HS-5 (cell line): ENCODE measurements at regions not wholly inside any gene's neighbourhood (a gene's known extent, or its start where the extent isn't known, plus 50 kb on each side); places are given as distances from the start of the nearest gene placed in this dataset.
A peak's percentile ranks its signal among the peaks of the same experiment; 100 is the strongest.

ENCODE experiments used
- DNase-seq: peaks from one replicate; pipeline ENCODE4 v3.0.0-alpha.2; 2012; ENCODE audit warnings: low read depth

DNA sequence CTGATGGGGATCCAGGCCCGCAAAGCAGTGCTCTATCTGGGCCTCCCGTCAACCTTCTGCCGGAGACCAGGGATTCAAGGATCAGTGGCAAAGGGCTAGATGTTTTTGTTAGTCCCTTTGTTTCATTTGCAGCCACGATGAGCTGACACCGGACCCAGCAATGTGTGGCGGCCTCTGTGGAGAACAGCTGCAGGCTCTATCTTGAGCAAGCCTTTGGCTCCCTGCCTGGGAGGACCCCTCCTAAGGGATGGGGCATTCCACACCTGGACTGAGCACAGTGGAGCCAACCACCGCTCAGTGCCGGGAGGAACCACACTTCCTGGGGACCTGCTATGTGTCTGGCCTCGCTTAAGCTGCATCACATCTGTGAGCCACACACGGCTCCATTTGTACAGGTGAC is 215.8 kb downstream of the RBFOX3 start:
- no peak for DNase-seq

DNA sequence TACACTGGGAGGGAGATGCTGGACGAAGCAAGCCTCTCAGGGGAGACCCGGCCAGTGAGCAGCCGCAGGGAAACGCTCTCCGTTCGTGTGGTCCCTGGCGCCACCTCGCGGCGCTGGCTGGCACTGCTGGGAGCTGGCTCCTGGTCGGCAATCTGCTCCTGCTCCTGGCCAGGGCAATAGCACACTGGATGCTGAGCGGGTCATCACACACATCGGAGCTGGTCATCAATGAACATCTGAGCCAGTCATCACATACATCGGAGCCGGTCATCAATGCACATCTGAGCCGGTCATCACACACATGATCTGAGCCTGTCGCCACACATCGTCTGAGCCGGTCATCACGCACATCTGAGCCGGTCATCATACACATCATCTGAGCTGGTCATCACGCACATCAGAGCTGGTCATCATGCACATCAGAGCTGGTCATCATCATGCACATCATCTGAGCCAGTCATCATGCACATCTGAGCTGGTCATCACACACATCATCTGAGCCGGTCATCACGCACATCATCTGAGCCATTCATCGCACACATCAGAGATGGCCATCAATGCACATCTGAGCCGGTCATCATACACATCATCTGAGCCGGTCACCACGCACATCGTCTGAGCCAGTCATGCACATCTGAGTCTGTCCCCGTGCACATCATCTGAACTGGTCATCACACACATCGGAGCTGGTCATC is 217.3 kb downstream of the RBFOX3 start:
- DNase-seq, result peak; percentile 20

DNA sequence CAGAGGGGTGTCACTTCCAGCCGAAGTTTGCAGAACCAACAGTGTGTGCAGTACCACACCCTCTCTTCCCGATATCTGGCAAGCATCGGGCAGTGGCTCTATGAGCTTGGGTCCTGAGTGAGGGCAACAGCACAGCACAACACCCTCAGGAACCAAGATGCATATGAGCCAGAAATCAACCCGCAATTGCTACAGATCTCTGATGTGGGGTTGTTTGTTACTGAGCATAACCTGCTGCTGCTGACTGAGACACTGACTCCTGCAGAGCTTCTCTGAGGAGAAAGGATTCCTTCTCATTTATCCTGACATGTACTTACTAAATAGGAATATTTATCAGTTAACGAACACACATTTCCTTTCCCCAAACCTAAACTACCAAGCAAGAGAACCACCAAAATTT is 218.3 kb downstream of the RBFOX3 start:
- DNase-seq, result no peak

DNA sequence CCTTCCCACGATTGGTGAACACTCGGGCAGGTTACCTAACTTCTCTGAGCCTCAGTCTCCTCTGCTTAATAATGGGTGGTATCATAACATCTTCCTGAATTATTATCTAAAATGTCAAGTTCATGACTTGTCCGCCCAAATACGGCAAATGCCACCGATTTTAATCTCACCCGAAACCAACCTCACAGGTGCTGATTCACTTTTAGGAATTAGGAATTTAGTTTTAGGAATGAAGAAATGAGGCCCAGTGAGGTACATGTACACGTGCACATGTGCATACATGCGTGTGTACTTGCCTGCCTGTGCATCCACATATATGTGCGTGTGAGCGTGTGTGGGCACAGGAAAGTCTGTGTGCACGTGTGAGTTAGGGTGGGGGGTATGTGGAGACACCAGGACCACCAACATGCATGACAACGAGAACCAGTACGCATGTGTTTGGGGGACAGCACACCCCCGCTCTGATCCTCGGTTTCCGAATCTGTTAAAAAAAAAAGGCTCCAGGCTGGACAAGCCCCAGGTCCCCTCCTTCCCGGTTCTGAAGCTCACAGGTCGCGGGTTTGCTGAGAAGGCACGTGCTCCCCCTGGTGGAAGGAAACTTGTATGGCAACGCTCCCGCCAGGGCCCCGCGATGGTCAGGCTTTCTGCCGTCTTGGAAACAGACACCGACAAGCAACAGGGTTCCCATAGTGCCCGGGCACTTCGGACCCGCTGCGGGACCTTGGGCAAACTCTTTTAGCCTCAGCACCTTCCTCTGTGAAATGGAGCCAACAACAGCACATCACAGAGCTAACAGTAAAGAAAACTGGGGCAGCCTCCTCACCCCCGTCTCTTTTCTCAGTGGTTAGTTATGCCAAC is 219.2 kb downstream of the RBFOX3 start:
- DNase-seq, result peak; percentile 35

DNA sequence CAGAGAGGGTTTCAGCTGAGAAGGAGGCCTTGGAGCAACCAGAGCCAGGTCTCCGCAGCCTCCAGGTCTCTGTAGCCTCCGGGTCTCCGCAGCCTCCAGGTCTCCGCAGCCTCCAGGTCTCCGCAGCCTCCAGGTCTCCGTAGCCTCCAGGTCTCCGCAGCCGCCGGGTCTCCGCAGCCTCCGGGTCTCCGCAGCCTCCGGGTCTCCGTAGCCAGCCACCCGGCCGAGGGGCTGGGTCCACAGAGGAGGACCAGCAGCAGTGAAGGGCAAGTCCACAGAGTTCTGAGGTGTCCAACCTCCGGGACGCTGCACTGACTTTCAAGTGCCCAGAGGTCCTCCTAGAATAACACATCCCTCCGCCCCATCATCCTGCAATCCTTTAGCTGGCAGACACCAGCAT is 221.0 kb downstream of the RBFOX3 start:
- no peak for DNase-seq

DNA sequence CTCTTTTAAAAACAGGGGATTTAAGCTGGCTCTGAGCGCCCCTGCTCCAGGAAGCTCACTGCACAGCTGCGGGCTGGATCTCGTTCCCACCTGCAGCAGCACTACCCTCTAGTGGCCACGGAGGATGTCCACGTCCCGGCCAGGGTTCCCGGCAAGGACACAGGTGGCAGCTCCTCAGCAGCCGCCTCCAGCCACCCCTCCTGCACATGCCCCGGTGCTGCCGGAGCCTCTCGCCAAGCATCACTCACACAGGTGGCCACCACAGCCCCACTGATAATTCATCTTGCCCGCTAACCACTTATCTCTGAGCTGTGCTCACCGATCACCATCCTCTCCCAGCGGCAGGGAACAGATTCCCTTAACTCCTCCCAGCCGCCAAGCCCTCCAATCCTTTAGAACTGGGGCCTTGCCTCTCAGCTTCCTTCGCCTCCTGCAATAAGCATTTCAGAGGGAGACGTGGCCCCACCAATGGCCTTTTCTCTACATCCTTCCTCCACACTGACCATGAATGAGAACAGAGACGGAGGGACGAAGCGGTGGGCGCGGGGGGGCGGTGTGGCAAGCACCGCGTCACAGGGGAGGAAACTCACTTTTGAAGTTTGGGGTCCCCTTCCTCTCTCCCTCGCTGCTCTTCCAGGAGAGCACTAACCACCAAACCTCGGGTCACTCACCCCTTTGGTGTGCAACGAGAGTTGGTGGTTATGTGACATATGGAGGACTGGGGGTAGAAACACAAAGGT is 222.1 kb downstream of the RBFOX3 start:
- no peak for DNase-seq

DNA sequence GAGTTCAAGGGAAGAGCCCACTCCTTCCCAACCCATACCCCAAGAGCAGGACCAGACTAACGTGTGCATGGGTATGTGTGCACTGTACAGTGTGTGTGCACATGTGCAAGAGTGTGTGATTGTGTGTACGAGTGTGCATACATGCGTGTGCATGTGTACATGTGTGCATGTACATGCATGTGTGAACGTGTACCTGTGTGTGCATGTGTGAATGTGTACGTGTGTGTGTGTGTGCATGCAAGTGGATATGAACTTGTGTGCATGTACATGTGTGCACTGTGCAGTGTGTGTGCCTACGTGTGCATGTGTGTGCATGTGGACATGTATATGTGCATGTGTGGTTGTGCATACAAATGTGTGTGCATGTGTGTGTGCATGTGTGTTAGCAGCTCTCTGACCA is 223.1 kb downstream of the RBFOX3 start:
- no peak for DNase-seq

DNA sequence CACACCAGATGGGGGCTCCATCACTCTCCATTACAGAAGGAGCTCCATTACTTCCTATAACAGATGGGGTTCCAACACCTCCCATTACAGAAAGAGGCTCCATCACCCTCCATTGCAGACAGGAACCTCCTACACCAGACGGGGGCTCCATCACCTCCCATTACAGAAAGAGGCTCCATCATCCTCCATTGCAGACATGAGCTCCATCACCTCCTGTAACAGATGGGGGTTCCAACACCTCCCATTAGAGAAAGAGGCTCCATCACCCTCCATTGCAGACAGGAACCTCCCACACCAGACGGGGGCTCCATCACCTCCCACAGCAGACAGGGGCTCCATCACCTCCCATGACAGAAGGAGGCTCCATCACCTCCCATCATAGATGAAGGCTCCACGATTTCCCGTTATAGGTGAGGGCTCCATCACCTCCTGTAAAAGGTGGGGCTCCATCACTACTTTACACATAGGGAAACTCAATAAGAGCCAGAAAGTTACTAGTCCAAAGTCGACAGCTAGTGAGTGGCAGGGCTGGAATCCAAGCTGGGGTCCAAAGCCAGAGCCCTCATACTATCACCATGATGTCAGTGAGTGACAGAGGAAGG is 224.8 kb downstream of the RBFOX3 start:
- DNase-seq, result no peak

DNA sequence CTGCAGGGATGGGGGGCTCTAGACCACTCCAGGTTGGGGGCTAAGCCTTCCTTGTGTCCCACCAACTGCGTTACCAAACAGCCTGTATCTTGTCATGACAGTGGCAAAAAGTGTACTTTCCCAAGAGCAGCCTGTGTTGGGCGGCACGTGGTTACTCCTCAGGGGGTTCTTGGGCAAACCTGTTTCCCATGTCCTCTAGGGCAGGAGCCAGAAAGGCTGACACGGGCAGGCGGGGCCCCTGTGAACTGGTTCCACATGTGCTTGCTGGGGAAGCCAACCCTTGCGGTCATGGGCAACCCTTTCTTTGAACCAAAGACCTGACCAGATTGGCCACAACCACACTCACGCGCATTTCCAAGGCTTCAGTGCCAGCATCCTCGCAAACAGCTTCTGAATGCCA is 228.5 kb downstream of the RBFOX3 start:
- DNase-seq, result no peak

DNA sequence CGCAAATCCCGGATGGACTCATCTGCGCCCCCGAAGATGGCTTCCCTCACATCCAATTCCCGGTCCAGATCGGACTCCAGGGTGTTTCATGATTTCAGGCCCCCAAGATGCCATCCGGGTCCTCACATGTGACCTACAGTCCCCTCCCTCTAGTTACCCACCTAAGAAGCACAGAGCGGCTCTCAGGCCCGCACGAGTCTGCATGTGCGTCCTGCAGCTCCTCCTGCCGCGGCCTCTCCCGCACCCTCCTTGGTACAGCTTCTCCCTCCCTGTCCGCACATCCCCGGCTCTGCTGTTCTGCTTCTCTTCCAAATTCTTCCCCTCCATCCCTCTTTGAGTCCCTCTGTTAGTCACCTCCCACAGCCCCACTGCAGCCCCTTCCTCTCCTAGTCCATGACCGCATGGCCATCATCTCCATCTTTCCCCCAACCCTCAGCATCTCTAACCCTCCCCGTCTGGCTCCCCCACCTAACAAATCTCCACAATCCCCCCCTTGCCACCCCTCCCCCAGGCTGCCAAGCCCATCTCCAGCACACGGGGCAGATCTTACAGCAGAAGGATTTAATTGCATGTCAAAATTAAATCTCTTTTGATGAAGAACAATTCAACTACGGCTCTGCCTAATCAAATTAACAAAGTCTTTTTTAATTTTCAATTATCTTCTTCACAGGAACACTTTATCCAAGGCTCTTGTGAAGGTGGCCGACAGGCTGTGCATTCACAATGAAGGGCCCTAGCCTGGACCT is 231.0 kb downstream of the RBFOX3 start:
- no peak for DNase-seq

DNA sequence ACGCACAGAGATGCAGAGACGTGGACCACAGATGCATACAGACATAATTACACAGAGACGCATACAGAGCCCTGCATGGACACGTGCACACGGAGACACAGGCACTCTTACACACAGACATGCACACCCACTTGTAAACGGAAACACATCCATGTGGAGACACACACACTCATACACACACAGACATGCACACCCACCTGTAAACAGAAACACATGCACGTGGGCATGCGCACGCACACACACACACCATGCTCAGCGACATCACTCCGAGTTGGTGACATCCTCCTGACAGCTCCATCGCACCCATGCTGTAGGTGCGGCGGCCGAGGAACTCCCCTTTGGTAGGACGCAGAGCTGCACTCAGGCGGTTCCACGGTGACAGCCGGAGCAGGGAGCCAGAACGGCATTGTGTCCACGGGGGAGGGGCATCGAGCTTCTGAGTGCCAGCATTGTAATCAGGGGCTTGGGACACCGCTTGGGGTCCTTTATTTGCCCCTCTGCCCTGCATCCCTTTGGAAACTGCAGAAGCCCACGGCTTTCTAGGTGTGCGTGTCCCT is 233.5 kb downstream of the RBFOX3 start:
- no peak for DNase-seq

DNA sequence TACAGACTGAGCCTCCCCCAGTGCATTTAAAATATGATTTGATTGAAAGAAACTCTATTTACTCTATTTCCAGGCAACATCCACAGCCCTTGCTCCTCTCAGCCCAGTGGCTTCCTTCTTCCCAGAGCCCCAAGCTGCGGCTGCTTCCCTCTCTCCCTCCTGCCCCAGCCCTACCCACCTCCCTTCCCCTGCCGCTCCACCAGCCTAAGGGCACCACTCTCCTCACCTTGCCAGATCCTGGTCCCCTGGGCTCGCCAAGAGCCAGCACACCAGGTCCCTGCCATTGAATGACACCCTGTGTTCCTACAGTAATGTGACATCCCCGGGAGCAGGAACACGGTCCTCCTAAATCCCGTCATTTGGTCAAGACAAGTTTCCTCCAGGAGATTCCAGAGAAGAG is 236.0 kb downstream of the RBFOX3 start:
- no peak for DNase-seq

DNA sequence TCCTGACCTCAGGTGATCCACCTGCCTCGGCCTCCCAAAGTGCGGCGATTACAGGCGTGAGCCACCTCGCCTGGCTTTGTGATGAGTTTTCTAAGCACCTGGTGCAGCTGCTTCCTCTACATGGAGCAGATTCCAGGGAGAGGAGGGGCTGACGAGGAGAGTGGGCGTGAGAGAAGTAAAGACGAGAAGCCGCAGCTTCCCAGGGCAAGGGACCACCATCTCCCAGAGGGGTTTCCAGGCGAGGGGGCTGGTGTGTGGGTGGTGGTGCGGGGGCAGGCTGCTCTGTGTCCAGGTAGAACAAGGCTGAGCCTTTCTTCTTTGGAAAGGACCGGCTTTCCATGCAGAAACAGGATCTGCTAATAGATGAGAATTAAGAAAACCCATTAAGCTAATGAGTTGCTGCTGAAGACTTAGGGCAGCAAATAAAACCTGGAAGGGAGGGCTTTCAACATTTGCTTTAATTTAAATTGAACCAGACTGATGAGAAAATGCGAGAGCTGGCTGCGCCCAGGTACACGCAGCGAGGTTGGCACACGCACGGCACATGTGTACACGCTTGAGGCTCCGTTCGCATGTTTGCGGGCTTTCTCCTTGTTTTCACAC is 236.7 kb downstream of the RBFOX3 start:
- DNase-seq, result no peak

DNA sequence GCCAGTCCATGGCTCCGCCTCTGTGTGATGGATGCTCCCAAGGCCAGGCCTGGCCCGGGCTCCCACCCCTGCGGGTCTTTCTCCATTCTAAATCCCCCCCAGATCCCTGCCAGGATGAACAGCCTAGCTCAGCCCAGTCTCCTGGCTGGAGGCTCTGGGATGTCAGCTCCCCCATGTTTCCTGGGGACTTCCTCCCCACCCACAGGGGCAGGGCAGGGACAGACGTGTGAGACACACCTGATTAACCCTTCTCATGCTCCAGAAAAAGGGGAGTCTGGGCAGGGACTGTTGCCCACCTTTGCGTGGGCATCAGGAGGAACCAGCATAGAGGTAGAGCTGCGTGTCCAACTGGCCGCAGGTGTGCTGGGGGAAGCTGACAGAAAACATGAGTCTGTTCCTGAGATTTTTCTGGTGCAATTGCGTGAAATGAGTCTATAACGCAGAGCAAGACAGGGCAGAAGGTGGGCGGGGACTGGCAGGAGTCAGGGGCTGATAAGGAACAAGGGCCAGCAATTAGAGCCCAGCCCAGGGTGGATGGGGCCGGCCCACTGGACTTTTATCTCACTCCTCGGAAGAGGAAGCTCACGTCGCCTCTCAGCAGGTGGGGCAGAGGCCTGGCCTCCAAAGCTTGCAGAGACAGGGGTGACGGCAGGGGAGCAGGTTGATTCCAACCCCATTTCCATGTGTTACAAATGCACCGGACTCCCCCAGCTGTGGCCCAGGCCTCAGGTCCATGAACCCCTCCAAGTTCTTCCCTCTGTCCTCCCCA is 238.2 kb downstream of the RBFOX3 start:
- no peak for DNase-seq

DNA sequence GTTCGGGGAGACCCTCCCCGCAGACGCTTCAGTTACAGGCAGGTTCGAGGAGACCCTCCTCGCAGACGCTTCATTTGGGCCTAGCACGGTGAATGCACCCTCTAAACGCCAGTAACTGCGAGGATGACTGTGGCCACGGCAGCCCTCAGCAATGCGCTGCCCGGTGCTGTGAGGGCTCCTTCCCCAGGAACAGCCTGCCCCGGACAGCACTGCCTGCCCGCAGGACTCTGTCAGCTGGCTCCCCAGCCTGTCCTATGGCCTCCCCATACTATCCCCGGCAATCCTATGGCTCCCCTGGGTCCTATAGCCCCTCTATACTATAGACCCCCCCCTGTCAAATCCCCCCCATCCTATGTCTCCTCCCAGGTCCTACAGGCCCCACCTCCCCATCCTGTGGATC is 238.9 kb downstream of the RBFOX3 start:
- DNase-seq, result no peak

DNA sequence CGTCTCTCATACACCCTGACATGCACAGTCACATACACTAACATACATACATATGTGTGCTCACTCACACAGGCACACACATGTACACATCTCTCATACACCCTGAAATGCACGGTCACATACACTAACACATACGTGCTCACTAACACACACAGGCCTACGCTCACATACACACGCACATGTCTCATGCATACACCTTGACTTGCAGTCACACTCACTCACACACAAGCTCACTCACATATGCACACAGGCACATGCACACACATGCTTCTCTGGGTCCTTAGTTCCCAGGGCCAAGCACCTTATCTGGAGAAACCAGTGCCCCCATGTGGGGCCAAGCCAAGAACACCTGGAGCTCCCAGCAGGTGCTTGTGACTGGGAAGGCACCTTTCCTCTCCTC is 240.3 kb downstream of the RBFOX3 start:
- no peak for DNase-seq

DNA sequence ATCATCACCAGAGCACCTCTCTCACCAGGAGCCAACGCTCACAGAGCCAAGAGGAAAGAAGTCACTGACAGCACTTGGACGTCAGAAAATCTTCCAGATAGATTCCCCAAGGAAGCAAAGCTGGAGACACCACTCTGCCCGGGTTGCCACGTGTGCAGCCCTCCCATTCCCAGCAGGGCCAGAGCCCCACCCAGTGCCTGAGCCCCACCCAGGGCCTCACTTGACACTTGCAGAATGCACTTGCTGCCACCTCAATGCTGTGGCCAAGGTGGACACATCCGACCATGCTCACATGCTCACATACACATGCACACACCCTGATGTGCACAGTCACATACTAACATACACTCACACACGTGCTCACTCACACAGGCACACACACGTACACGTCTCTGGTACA is 240.7 kb downstream of the RBFOX3 start:
- DNase-seq, result no peak

DNA sequence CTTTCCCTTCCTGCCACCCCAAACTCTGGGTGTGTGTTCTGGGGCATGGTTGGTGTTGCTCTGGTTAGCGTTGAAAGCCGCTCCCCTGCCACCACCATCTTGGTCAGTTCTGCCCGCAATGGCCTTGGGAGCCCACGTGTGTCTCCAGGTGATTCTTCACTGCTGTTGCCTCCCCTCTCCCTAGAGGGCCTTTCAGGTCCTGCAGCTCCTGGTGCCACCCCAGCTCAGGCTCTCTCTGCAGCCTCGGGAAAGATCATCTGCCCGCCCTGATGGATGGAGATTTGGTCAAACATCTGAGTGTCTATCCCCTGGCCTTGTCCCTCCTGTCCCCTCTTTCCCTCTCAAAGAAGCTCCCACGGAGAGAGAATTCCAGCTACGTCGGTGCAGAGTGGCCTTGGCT is 241.3 kb downstream of the RBFOX3 start:
- no peak for DNase-seq

DNA sequence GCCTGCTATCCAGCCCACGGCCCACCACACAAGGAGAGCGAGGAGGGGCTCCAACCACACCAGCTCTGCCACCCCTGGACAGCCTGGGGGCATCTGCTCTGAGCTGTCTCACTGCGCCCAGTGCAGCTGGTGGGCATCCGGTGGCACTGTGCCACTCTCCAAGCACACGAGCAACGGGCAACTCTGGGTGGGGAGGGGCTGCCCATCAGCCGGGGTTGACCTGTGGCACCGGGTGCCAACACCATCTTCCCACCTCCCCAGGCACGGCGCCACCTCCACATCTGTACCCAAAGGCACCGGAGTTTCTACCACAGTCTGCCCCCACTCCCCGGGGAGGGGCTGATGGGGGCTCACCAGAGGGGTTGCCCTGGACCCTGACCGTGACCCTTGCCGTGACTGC is 241.8 kb downstream of the RBFOX3 start:
- no peak for DNase-seq

DNA sequence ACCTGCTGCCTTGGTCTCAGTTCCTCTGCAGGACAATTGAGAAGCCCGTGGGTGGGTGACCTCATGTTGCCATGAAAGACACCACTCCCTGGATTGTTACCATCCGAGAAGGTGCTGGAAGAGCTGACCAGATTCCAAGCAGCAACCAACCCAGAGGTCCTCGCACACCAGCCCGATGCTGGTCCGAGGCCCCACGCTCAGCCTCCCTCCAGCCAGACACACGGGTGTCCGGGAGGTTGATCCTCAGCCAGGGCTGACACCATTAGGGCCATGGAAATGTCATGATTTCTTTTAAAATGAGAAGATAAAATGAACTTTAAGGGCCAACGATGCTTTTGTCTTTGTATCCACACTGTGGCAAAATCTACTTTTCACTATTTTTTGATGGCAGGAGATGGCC is 242.3 kb downstream of the RBFOX3 start:
- no peak for DNase-seq
